Right lobe of liver (tissue), 6 donors: ENCODE measurements at regions not wholly inside any gene's neighbourhood (a gene's known extent, or its start where the extent isn't known, plus 50 kb on each side); places are given as distances from the start of the nearest gene placed in this dataset.

Experiments
- ATAC-seq, 4 donors: fragments of 200-7000 bp; cut with Tn5 transposase; one replicate each; pipeline ENCODE4 v1.9.1; 2020; ENCODE audit warnings: mild to moderate bottlenecking in 4 of 4, moderate library complexity in 4 of 4
- DNase-seq, 3 donors: peaks; one replicate each; pipeline ENCODE4 v3.0.0-alpha.2; 2020
- H3K27ac ChIP-seq, 3 donors: fragments of 200-600 bp; one replicate each; pipeline ENCODE4 v1.8.0; 2022
- H3K27me3 ChIP-seq, 2 donors: fragments of 200-600 bp; one replicate each; pipeline ENCODE4 v1.8.0; 2022
- H3K36me3 ChIP-seq, 4 donors: fragments of 200-600 bp; sonication (generic) in 1 of 4; one replicate each; pipeline versions ENCODE4 v1.5.1 to v1.8.0; 2017 to 2022; ENCODE audit warnings: control low read depth in 1 of 4
- H3K4me1 ChIP-seq, 4 donors: fragments of 200-600 bp; sonication (generic) in 1 of 4; one replicate each; pipeline versions ENCODE4 v1.5.1 to v1.8.0; 2017 to 2022; ENCODE audit warnings: control low read depth in 1 of 4
- H3K4me3 ChIP-seq, 3 donors: fragments of 200-600 bp; one replicate each; pipeline ENCODE4 v1.8.0; 2022
- H3K9me3 ChIP-seq, 4 donors: fragments of 200-600 bp; sonication (generic) in 1 of 4; one replicate each; pipeline versions ENCODE4 v1.5.1 to v1.8.0; 2017 to 2022; ENCODE audit warnings: control low read depth in 1 of 4
- POLR2A ChIP-seq: fragments of 450-650 bp; IDR thresholded peaks from one replicate; pipeline ENCODE4 v1.6.1; 2017; ENCODE audit warnings: antibody characterized with exemption, mild to moderate bottlenecking
- WGBS: methylation state at CpG from one replicate; pipeline ENCODE4 v1.1.6; 2018; ENCODE audit warnings: low coverage, low lambda C conversion rate; ENCODE audit not compliant: insufficient coverage; ENCODE audit errors: missing lambda C conversion rate; 5-methylcytosine and 5-hydroxymethylcytosine counted together
- intact Hi-C, 2 donors: fragments of 100-400 bp; cut with DNase I; formaldehyde crosslinking; loops; one replicate each; pipeline versions ENCODE4 v1.11.2 to v1.14.1; 2022
- TF ChIP-seq, protein P1 (sequence below), 4 donors: fragments of 200-600 bp in 3 of 4; fragments of 450-650 bp in 1 of 4; IDR thresholded peaks; one replicate each; pipeline versions ENCODE4 v1.5.1 to v1.8.0; 2016 to 2022; ENCODE audit warnings: antibody characterized with exemption in 4 of 4, mild to moderate bottlenecking in 2 of 4
- donor health status: DM: no; HTN: yes; CAD: no.
- donor health status: DM: no; HTN: no; CAD: no.
- donor health status: DM: no; HTN: no; CAD: no.
- donor health status: DM: no; HTN: yes; CAD: no.
- donor health status: DM: no; HTN: yes; CAD: no.

DNA sequence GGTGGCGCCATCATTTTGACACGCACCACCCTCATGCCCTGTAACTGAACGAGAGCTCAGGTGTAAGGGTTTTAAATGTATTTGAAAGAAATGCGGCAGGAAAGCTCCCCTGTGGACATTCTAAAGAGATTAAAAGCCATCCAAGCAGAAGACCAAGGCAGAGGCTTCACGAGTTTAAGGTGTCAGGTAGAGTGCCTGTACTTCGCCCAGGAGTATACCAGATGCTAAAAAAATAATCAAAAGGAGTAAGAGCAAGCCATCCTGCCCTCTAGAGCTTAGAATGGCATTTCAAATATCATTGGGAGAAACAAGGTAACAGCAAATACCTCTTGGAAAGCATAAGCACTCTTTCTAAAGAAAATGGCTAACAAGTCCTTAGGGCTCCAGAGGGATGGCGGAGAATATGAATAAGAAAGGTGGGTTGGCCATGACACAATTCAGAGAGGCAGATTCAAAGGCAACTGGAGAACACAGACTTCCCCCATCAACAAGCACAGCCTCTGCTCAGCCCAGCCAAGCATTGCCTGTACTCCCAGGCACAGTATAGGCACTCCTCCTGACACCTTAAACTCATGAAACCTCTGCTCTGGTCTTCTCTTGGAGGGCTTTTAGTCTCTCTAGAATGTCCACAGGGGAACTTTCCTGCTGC, 447.6 kb downstream of the SUCLA2 start:
- WGBS: 63% methylated on average over 6 of the region's 7 CpGs
- H3K9me3 ChIP-seq: no peaks in the 10 kb centered on the region
- no peaks in the 10 kb centered on the region for H3K27me3 ChIP-seq
- intact Hi-C loops: no loop called here
- DNase-seq: no peak
- no peak overlapping the region for H3K4me3 ChIP-seq
- H3K36me3 ChIP-seq: no peaks in the 10 kb centered on the region
- peaks cover 0 to 3% (median 0%) of the 10 kb centered on the region in 4 donors for H3K4me1 ChIP-seq
- TF ChIP-seq POLR2A: no peak
- TF ChIP-seq, protein P1, sequence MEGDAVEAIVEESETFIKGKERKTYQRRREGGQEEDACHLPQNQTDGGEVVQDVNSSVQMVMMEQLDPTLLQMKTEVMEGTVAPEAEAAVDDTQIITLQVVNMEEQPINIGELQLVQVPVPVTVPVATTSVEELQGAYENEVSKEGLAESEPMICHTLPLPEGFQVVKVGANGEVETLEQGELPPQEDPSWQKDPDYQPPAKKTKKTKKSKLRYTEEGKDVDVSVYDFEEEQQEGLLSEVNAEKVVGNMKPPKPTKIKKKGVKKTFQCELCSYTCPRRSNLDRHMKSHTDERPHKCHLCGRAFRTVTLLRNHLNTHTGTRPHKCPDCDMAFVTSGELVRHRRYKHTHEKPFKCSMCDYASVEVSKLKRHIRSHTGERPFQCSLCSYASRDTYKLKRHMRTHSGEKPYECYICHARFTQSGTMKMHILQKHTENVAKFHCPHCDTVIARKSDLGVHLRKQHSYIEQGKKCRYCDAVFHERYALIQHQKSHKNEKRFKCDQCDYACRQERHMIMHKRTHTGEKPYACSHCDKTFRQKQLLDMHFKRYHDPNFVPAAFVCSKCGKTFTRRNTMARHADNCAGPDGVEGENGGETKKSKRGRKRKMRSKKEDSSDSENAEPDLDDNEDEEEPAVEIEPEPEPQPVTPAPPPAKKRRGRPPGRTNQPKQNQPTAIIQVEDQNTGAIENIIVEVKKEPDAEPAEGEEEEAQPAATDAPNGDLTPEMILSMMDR (IDR thresholded peaks at IDR 0.05): no peak
- H3K27ac ChIP-seq: no peak overlapping the region
- no peak for ATAC-seq

DNA sequence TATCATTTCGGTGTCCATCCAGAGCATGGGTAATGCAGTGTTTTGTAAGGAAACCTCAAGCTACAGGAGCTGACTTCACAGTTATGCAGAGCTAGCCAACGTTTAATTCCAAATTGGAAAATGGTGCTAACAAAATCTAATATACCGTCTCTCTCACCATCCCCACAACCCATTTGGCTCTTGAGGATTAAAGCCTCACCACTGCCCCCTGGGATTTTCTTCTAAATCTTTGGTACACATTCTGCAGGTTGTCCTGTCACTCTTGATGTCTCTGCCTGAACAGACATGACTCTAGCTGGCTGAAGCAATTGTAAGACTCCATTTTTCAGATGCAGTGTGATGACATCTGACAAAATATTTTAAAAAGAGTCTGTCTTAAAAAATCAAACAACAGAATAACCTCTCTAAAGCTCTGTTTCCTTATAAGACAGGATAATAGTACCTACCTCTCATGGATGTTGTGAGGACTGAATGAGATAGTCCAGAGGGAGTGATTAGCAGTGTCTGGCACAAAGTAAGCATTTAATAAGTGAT, 451.8 kb downstream of the SUCLA2 start:
- Histone ChIP-seq H3K27ac (no peak overlapping the region), H3K4me1 (peaks cover 0 to 9% (median 0%) of the 10 kb centered on the region in 4 donors), H3K9me3 (no peaks in the 10 kb centered on the region), H3K4me3 (no peak overlapping the region), H3K27me3 (no peaks in the 10 kb centered on the region), H3K36me3 (no peaks in the 10 kb centered on the region)
- ATAC-seq (no peak), DNase-seq (no peak)
- WGBS: 82% methylated on average over 2 of the region's 3 CpGs
- intact Hi-C loops: no loop called here
- no peak for TF ChIP-seq POLR2A
- TF ChIP-seq, protein P1 (IDR thresholded peaks at IDR 0.05): no peak

DNA sequence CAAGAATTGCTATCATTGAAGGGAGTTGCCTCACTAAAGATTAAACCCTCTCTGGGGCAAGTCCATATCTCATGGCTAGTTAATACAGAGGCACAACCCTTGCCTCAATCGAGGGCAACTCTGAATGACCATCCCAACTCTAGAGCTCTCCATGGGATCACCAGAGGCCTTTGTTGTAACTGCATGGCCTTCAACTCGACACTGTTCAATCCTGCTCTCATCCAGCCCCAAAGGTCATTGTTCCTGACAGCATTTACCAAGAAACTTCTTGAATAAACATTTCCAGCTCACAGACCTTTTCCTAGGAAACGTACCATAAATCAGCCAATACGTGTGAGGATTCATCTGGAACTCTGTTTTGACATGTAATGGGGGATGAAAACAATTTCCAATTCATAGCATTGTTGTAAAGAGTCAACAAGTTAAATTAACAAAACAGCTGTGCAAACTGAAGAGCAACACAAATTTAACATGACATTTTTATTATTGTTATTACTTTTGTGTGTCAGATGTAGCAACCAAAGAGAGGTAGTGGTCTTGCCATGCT, 452.7 kb downstream of the SUCLA2 start:
- no peak overlapping the region for H3K4me3 ChIP-seq
- ATAC-seq (peak in 3 of 4 donors; percentile 34 to 86 (median 72)), DNase-seq (no peak)
- H3K27ac ChIP-seq: no peak overlapping the region
- H3K9me3 ChIP-seq: no peaks in the 10 kb centered on the region
- H3K27me3 ChIP-seq: no peaks in the 10 kb centered on the region
- intact Hi-C loops: no loop called here
- WGBS: 4% methylated on average over 4 of the region's 4 CpGs
- TF ChIP-seq, protein P1 (IDR thresholded peaks at IDR 0.05): no peak
- TF ChIP-seq POLR2A: no peak
- H3K36me3 ChIP-seq: no peaks in the 10 kb centered on the region
- peaks cover 0 to 17% (median 0%) of the 10 kb centered on the region in 4 donors for H3K4me1 ChIP-seq

DNA sequence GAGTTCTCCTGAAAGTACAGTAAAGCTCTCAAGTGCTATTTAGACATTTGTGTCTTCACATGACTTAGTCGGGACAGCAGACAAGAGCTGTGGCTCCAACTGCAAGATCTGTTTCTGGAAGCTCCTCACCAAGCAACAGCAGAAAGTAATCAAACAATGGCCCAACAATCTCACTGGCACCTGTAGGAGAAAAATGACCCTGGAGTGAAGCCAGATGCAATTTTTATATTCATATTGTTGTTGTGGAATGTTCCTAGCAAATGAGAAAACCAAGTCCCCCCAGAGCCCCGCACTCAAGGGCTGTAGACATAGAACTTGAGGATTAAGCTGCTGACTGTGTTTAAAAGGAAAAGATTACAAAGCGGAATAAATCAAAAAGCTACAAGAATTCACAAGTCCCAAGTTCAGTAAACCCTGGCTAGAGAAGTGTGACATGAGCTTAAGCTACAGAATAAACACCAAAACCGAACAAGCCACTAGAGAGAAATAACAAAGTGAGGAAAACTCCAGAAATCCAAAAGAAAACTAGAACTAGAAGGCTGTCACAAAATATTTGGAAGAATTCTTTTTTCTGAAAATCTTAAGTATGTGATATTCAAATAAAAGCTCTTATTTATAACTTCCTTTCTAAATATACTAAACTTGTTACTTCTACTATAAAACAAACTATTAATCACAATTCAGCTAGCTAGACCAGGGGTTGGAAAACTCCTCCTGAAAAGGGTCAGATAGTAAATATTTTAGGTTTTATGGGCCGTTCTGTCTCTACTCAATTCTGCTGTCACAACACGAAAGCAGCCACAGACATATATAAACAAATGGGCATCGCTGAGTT, 454.5 kb downstream of the SUCLA2 start:
- Histone ChIP-seq H3K27ac (no peak overlapping the region), H3K9me3 (no peaks in the 10 kb centered on the region), H3K4me1 (peaks cover 0 to 17% (median 0%) of the 10 kb centered on the region in 4 donors), H3K36me3 (no peaks in the 10 kb centered on the region), H3K4me3 (no peak overlapping the region), H3K27me3 (no peaks in the 10 kb centered on the region)
- 74% methylated on average over 7 of the region's 7 CpGs for WGBS
- no peak for DNase-seq
- TF ChIP-seq, protein P1 (IDR thresholded peaks at IDR 0.05): no peak
- TF ChIP-seq POLR2A: no peak
- intact Hi-C loops: no loop called here
- ATAC-seq: no peak
